Renal cortical epithelial cell (primary cell): ENCODE measurements at regions not wholly inside any gene's neighbourhood (a gene's known extent, or its start where the extent isn't known, plus 50 kb on each side); places are given as distances from the start of the nearest gene placed in this dataset.
"Not testable (repeated sequence)": the region's sequence is repeated elsewhere in the genome, so short reads cannot be mapped to it uniquely, and the experiment has no call there.

Source experiments
- DNase-seq: peaks from one replicate; pipeline ENCODE4 v3.0.0-alpha.2; 2011; ENCODE audit warnings: low read depth

- peak; percentile 9 for DNase-seq
Measured at GRCh38 chr12:60191676-60192359, 596.0 kb downstream of the SLC16A7 start.

DNA sequence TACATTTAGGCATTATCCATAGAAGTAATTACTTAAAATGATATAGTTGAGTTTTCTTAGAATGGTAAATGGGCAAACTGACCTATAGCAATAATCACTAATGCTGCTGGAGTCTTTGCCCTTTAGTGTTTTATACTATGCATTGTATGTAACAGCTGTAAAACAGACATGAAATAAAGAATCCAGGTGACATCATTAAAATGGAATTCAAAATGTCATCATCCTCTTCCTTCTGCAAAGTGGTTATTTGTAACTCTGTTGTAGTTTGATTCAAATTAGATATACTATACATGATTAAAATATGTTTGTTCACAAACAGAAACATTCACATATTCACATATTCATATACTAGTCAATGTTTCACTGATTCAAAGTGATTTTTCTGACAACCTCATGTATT lies 598.8 kb downstream of the SLC16A7 start:
- peak; percentile 7 for DNase-seq

DNA sequence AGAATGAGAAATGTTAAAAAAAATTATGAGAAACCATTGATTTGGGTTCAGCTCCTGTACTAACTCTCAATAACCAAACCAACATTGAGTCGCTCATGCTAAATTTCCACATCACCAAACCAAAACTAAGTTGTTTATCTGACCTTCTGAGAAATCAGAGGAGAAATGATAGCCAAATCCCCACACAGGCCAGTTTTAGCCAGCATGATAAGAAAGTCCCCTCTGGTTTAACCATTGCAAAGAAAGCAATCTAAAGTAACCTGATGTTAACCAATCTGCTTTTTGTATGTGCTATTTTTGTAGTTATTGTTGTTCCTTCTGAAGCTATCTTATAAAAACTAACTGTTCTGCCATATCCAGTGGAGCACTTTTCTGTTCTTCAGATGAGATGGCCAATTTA lies 599.7 kb downstream of the SLC16A7 start:
- DNase-seq: no peak

DNA sequence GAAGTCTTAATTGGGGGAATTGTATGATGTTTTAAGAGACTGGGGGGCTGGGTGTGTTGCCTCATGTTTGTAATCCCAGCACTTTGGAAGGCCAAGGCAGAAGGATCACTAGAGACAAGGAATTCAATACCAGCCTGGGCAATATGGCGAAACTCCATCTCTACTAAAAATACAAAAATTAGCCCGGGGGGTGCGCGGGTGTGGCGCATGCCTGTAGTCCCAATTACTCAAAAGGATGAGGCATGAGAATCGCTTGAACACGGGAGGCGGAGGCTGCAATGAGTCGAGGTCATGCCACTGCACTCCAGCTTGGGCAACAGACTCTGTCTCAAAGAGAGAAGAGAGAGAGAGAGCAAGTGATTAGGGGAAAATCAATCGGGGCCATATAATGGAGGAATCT lies 600.5 kb downstream of the SLC16A7 start:
- DNase-seq: no peak

DNA sequence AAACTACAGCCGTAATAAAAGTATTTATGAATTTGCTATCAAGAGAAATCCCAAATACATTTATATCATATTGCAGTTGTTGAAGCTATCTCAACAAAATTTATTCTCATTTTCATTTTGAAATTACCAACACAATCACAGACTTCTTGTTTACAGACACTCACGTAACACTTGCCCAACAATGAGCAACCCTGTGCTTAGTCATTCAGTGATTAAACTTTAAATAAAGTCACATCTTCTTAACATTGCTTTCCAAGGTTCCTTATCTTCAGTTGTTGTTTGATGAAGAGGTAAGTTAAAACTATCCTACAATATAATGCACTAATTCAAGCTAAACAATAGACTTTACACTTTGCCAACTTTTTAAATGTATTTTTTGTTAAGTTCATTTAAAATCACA lies 601.8 kb downstream of the SLC16A7 start:
- peak; percentile 15 for DNase-seq

DNA sequence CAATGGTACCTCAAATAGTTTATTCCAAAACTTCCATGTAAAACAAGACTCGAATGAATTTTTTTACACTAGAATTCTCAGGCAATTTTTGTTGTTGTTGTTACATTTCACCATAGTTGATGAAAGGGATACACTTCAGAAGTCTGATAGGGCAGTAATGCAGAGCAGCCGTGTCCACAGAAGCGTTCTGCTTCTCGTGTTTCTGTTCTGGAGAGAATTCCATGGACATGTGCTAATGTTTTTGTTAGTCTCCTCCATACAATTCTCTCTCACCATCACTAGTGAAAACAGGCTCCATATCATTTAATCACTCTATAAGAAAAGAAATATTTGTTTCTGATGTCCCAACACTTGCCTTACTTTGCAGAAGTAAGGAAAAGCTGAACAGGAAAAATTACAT lies 606.1 kb downstream of the SLC16A7 start:
- DNase-seq: peak; percentile 1

GRCh38 chr12:60205500-60205899 lies 609.7 kb downstream of the SLC16A7 start:
- peak; percentile 74 for DNase-seq

DNA sequence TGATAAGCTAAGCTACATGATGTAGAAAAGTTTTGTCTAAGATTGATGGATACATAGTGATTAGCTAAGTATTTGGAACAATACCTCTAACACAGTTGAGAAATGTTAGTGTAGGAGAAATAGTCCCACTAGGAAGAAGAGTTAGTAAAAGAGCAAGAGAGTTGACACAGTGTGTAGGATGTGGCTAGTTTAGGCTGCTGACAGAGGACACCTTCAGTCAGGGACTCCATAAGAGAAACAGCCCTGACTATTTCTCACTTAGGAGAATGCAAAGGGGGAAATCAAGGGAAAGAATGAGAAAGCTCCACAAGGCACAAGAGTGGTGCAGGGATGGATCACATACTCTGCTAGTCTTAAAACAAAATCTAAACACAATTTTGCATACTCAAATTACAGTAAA lies 613.7 kb downstream of the SLC16A7 start:
- DNase-seq: no peak

- peak; percentile 1 for DNase-seq
Measured at GRCh38 chr12:60209933-60210332, 614.1 kb downstream of the SLC16A7 start.

- DNase-seq: no peak
Measured at GRCh38 chr12:60210756-60211155, 614.9 kb downstream of the SLC16A7 start.

GRCh38 chr12:60211244-60211643 lies 615.4 kb downstream of the SLC16A7 start:
- no peak for DNase-seq

DNA sequence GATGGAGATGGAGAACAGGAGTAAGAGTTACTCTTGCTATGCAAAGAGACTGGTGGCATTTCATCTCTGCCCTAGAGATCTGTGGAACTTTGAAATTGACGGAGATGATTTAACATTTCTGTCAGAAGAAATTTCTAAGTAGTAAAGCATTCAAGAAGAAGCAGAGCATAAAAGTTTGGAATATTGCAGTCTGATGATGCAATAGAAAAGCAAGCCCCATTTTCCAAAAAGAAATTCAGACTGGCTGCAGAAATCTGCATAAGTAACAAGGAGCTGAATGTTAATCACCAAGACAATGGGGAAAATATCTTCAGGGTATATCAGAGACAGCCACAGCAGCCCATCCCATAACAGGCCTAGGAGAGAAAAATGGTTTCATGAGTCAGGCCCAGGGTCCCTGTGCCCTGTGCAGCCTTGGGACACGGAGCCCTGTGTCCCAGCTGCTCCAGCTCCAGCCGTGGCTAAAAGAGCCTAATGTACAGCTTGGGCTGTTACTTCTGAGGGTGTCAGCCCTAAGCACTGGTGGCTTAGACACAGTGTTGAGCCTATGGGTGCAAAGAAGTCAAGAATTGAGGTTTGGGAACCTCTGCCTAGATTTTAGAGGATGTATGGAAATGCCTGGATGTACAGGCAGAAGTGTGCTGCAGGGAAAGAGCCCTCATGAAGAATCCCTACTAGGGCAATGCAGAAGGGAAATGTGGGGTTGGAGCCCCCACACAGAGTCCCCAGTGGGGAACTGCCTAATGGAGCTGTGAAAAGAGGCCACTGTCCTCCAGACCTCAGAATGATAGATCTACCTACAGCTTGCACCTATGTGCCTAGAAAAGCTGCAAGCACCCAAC lies 616.6 kb downstream of the SLC16A7 start:
- no peak for DNase-seq

DNA sequence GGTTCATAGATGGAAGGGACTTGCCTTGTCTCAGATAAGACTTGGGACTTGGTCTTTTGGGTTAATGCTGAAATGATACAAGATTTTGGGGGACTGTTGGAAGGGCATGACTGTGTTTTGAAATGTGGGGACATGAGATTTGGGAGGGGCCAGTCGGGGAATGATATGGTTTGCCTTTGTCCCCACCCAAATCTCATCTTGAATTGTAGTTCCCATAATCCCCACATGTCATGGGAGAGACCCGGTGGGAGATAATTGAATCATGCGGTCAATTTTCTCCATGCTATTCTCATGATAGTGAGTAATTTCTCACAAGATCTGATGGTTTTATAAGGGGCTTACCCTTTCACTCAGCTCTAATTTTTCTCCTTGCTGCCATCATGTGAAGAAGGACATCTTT lies 617.4 kb downstream of the SLC16A7 start:
- DNase-seq: not testable (repeated sequence)

- no peak for DNase-seq
Measured at GRCh38 chr12:60216226-60216625, 620.4 kb downstream of the SLC16A7 start.

GRCh38 chr12:60223242-60223641 lies 627.4 kb downstream of the SLC16A7 start:
- DNase-seq: no peak

GRCh38 chr12:60225216-60226000 lies 629.6 kb downstream of the SLC16A7 start:
- DNase-seq: no peak

DNA sequence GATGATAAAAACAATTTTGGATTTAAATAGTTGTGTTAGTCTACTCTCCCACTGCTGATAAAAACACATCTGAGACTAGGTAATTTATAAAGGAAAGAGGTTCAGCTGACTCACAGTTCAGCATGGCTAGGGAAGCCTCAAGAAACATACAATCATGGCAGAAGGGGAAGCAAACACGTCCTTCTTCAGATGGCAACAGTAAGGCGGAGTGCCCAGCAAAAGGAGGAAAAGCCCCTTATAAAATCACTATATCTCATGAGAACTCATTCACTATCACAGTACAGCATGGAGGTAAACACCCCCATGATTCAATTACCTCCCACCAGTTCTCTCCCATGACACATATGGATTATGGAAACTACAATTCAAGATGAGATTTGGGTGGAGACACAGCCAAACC lies 632.1 kb downstream of the SLC16A7 start:
- DNase-seq: no peak

DNA sequence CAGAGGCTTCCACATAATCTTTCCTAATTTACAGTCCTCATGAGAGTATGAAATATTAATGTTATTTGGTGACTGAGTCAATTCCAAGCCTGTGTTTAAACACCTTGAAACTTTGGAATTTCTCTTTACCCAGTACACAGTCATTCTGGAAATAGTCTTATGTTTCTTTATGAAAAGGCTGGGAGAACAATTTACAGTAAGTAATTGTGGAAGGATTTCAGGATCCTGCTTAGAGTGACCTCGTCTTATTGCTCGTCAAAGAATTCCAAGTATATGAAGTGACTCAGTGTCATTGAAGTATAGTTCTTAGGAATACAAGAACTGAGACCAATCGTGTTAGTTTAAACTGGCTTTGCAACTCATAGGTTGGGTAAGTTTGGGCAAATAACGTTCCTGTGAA lies 634.2 kb downstream of the SLC16A7 start:
- no peak for DNase-seq

GRCh38 chr12:60231303-60231702 lies 635.5 kb downstream of the SLC16A7 start:
- peak; percentile 1 for DNase-seq

DNA sequence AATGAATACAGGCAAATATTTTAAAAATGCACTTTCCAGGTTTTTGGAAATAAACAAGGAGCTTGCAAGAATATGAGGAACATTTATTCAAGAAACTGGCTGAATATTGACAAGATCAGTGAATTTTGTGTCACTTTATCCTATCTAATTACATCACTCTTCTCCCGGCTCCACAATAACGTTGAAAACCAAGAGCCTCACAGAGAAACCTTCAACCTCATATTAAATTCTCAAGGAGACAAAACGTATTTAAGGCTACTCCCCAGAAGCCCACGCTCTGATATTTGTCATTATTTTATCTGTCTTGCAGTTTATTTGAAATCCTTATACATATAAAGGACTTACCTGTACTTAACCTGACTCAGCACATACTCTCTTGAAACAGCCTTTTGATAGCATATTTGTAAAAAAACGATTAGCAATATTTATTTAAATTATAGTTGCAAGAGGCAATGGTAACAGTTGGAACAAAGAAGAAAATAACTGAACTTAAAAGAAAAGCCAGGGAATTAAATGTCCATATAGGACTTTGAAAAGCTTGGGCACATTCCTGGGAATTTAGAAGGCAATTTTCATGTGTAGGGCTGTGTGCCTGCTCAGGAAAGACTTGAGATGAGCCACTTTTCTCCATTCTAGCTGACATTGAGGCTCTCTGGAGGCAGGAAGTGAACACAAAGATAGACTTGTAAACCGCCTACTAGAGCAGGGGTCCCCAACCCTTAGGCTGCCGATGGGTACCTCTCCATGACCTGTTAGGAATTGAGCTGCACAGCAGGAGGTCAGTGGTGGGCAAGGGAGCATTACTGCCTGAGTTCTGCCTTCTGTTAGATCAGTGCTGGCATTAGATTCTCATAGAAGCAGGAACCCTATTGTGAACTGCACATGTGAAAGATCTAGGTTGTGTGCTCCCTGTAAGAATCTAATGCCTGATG lies 636.4 kb downstream of the SLC16A7 start:
- DNase-seq: no peak

- DNase-seq: not testable (repeated sequence)
Measured at GRCh38 chr12:60234611-60235195, 638.9 kb downstream of the SLC16A7 start.
